HG02870 (cell line): ENCODE measurements at regions not wholly inside any gene's neighbourhood (a gene's known extent, or its start where the extent isn't known, plus 50 kb on each side); places are given as distances from the start of the nearest gene placed in this dataset.
"Not testable (repeated sequence)": the region's sequence is repeated elsewhere in the genome, so short reads cannot be mapped to it uniquely, and the experiment has no call there.

ENCODE experiments used
- ATAC-seq: cut with Tn5 transposase; IDR thresholded peaks from one replicate; pipeline ENCODE4 v1.9.1; 2021; ENCODE audit warnings: mild to moderate bottlenecking, moderate library complexity; ENCODE audit not compliant: unreplicated experiment

- ATAC-seq, result no peak
These were observed 292.4 kb upstream of the MKLN1 start for GRCh38 chr7:131035088-131035770.

DNA sequence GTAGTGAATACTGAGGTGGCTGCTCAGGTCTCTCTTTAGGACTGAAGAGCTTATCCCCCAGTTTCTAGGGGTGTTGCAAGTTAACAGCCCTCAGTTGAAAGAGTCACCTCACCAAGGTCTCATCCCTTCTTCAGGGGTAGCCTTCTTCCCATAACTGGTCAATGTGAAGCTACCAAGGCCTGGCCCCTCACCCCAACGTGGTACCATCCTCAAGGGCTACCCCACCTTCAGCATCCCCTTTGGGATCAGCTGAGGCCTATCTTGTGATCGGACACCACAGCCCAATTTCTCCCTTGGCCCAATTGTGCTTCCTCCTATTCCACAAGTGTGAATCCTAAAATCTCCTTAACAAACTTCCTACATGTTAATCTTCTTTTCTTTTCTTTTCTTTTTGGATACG, 289.5 kb upstream of the MKLN1 start:
- no peak for ATAC-seq

DNA sequence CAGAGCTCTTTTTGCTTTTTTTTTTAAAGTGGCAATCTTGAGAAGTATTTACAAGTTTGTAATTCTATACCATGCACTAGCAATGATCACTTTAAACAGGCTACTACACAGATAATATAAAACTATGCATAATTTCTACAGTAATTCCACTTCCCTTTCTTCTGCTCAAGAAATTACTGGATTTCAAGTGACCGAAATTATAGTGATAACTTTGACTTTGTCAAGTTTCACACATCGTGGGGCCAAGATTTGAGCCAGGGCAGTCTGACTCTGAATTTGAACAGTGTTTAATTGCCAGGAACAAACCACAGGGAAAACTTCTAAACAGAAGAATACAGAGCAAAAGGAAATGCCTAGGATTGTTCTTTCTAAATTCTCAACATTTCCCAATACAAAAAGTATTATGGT, 288.3 kb upstream of the MKLN1 start:
- ATAC-seq, result no peak

DNA sequence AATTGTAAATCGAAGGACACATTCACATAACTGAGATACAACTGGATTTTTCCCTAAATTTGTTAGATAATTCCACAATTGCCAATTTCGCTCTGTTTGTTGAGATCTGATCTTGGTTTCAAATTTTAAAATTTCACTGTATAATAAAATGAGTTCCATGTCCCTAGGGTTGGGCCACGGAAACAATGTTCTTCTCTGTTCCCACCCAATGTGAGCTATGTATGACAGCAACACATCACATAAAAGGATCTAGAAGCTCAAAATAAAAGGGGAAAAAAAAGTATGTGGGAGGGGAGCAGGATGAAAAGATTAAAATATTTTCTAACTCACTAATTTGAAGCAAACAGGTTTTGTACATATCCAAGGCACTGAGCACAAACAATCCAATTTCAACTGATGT, 287.8 kb upstream of the MKLN1 start:
- ATAC-seq, result no peak

DNA sequence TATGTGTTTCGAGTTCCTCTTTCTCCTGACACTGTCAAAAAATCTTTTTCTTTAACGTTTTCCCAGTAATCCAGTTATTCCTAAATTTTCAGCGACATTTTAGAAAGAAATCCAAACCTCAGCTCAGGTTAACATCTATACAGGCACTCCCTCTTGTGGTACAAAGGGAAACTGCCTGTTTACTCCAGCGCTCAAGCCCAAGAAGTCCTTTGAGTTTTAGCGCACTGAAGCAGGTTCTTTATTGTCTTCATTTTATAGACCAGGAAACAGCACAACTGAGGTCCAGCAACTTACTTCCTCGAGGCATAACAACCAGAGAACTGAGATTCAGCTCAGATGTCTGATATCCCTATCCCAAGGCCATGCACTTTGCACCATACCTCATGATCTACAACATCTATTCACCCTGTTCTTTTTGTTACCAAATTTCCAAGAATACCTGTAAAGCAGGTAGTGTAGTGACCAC, 287.2 kb upstream of the MKLN1 start:
- ATAC-seq, result no peak

DNA sequence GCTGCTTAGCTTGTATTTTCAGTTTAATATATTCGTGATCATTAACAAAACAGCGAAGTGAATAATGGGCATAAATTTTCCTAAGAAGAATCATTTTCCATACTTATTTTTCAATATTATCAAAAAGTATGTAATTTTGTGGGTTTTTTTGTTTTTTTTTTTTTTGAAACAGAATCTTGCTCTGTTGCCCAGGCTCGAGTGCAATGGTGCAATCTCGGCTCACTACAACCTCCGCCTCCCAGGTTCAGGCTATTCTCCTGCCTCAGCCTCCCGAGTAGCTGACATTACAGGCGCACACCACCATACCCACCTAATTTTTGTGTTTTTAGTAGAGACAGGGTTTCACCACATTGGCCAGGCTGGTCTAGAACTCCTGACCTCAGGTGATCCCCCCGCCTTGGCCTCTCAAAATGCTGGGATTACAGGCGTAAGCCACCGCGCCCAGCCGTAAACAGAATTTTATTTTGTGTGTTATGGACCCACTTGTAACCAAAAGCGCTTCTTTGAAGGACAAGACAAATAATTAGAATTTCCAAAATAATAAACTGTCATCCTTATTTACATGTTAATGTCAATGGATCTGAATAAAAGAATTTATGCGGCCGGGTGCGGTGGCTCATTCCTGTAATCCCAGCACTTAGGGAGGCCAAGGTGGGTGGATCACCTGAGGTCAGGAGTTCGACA, 286.5 kb upstream of the MKLN1 start:
- ATAC-seq, result not testable (repeated sequence)

DNA sequence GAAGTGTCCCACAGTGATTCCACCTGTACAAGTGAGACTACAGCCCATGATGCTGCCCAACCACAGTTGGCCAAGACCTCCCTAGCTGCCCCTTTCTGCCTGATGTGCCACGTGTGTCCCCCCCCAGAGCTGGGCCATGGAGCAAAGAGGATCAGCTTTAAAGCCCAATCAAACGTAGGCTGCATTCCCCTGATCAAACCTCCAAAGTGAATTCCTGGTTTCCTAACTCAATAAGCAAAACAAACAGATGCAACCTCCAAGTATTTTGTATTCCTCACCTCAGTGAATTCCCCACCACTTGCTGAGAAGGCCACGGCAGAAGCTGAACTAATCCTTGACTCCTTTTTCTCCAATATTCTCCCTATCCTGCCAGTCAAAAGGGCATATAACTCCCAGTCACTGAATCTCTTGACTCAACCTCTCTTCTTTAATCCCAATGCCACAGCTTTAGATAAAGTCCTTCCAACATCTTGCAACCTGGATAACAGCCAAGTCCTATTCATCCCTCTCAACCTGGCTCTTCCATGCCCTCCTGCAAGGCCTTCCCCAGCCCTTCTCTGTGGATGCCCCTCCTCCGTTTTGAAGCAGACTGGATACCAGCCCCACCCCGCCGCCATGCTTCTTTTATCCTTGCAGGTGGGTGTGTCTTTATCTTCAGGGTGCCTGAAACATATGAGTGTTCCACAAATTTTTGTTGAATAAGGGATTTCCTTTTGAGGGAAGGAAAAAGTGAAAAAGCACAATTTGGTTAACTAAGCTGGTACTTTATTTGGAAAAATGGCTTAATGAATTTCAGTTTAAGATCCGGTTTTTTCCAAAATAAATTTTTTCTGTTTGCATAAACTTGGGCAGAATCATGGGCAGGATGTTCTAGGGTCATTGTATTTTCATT, 285.2 kb upstream of the MKLN1 start:
- ATAC-seq, result no peak

DNA sequence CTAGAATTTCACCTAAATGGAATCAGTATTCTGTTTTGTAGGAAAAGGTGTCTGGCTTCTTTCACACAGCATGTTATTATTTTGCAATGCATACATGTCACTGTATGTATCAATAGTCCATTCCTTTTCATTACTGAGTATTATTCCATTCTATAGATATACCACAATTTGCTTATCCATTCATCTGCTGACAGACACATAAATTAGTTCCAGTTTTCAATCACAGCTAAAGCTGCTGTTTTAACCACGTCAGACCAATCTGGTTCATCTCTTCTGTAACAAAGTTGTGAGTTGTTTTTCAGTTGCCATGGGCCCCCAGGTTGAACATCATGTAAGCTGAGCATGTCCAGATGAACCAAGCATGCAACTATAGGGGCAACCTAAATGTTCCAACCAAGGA, 282.1 kb upstream of the MKLN1 start:
- ATAC-seq, result no peak

- ATAC-seq, result no peak
These were observed 281.4 kb upstream of the MKLN1 start for GRCh38 chr7:131046246-131046645.

GRCh38 chr7:131047651-131048304, 279.9 kb upstream of the MKLN1 start:
- no peak for ATAC-seq

- no peak for ATAC-seq
These were observed 276.4 kb upstream of the MKLN1 start for GRCh38 chr7:131051304-131051703.

GRCh38 chr7:131052285-131052904, 275.3 kb upstream of the MKLN1 start:
- no peak for ATAC-seq

DNA sequence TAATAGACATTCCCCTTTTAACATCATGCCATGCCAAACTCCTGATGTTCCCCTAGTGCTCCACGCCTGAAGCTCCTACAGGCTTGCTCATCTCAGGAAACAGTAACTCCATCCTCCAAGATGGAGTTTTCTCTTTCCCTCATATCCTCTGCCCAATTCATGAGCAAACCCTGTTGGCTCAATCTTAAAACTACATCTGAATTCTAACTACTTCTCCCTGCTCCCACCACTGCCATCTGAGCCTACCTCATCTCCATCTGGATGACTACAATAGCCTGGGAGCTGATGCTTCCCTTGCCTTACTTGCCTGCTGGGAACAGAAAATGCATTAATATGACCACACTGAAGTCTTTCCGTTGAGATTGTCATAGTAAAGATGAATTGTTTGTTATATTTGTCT, 271.7 kb upstream of the MKLN1 start:
- ATAC-seq, result no peak

- no peak for ATAC-seq
These were observed 270.5 kb upstream of the MKLN1 start for GRCh38 chr7:131057015-131057793.

GRCh38 chr7:131057794-131058070, 269.9 kb upstream of the MKLN1 start:
- ATAC-seq, result no peak

DNA sequence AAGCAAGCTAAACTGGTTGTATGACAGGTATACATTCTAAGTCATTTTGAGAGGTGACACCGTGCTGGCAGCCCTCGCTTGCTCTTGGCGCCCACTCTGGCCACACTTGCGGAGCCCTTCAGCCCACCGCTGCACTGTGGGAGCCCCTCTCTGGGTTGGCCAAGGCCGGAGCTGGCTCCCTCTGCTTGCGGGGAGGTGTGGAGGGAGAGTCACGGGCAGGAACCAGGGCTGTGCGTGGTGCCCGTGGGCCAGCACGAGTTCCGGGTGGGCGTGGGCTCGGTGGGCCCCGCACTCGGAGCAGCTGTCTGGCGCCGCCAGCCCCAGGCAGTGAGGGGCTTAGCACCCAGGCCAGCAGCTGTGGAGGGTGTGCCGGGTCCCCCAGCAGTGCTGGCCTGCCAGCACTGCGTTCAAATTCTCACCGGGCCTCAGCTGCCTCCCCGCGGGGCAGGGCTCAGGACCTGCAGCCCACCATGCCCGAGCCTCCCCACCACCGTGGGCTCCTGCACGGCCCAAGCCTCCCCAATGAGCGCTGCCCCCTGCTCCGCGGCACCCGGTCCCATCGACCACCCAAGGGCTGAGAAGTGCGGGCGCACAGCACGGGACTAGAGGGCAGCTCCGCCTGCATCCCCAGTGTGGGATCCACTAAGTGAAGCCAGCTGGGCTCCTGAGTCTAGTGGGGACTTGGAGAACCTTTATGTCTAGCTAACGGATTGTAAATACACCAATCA, 269.0 kb upstream of the MKLN1 start:
- ATAC-seq, result not testable (repeated sequence)

- ATAC-seq, result not testable (repeated sequence)
These were observed 268.3 kb upstream of the MKLN1 start for GRCh38 chr7:131059401-131059800.

DNA sequence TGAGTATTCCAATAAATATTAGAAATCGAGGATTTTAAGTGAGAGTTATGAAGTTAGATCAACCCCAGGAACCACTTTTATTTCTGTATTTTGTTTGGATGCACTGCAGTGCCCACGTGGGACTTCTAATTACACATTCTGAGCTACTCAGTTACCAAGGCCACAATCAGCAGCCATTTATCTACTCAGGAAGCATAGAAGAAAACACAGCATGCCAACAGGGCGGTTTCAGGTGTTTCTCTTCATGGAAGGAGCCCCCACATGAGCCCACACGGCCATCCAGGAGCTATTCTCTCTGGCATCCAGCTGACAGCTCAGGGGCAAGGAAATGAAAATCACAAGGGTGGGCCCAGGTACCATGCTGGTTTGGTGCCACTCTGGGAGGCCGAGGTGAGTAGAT, 266.5 kb upstream of the MKLN1 start:
- no peak for ATAC-seq

DNA sequence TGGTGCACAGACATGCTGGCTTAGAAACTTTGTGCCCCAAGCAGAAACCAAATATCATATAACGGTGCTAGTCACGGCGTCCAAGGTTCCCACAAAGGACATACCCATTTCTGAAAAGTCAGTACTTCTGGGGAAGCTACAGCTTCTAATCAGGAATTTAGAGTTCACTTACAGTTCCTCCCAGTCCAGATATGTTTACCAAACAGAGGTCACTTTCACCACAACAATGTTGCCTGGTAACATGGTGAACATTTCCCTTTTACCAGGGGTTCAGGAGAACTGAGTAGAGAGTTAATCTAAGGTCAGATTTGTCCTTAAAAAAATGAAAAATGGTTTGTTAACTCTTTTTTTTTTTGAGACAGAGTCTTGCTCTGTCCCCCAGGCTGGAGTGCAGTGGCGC, 265.9 kb upstream of the MKLN1 start:
- no peak for ATAC-seq
